ENCODE measurements at regions not wholly inside any gene's neighbourhood (a gene's known extent, or its start where the extent isn't known, plus 50 kb on each side); places are given as distances from the start of the nearest gene placed in this dataset.

DNA sequence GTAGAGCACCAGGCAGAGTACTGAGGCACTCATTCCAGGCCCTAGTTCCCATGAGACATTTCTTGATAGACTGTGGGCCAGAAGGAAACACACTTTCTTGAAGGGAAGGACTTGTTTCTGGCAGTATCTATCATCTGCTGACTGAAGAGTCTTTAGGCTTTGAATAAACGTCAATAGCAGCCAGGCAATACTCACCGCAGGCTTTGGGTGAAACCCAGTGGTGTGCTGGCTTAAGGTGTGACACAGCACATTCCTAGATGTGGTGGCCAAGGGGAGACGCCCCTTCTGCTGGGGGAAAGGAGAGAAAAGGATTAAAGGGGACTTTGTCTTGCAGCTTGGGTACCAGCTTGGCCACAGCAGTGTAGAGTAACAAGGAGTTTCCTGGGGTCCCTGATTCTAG lies 1039.6 kb downstream of the HACE1 start:
- TF ChIP-seq, protein P1, sequence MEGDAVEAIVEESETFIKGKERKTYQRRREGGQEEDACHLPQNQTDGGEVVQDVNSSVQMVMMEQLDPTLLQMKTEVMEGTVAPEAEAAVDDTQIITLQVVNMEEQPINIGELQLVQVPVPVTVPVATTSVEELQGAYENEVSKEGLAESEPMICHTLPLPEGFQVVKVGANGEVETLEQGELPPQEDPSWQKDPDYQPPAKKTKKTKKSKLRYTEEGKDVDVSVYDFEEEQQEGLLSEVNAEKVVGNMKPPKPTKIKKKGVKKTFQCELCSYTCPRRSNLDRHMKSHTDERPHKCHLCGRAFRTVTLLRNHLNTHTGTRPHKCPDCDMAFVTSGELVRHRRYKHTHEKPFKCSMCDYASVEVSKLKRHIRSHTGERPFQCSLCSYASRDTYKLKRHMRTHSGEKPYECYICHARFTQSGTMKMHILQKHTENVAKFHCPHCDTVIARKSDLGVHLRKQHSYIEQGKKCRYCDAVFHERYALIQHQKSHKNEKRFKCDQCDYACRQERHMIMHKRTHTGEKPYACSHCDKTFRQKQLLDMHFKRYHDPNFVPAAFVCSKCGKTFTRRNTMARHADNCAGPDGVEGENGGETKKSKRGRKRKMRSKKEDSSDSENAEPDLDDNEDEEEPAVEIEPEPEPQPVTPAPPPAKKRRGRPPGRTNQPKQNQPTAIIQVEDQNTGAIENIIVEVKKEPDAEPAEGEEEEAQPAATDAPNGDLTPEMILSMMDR (IDR thresholded peaks at IDR 0.05; ENCODE audit: poor library complexity, severe bottlenecking): no peak
- no peak for TF ChIP-seq EZH2 (IDR thresholded peaks at IDR 0.05; ENCODE audit: borderline replicate concordance, insufficient read depth, low read length, poor library complexity, severe bottlenecking)
- no peak for TF ChIP-seq POLR2AphosphoS5 (IDR thresholded peaks at IDR 0.05)
- no peak for TF ChIP-seq SMC3 (conservative IDR thresholded peaks at IDR 0.05; ENCODE audit: poor library complexity)
- TF ChIP-seq, protein P2, sequence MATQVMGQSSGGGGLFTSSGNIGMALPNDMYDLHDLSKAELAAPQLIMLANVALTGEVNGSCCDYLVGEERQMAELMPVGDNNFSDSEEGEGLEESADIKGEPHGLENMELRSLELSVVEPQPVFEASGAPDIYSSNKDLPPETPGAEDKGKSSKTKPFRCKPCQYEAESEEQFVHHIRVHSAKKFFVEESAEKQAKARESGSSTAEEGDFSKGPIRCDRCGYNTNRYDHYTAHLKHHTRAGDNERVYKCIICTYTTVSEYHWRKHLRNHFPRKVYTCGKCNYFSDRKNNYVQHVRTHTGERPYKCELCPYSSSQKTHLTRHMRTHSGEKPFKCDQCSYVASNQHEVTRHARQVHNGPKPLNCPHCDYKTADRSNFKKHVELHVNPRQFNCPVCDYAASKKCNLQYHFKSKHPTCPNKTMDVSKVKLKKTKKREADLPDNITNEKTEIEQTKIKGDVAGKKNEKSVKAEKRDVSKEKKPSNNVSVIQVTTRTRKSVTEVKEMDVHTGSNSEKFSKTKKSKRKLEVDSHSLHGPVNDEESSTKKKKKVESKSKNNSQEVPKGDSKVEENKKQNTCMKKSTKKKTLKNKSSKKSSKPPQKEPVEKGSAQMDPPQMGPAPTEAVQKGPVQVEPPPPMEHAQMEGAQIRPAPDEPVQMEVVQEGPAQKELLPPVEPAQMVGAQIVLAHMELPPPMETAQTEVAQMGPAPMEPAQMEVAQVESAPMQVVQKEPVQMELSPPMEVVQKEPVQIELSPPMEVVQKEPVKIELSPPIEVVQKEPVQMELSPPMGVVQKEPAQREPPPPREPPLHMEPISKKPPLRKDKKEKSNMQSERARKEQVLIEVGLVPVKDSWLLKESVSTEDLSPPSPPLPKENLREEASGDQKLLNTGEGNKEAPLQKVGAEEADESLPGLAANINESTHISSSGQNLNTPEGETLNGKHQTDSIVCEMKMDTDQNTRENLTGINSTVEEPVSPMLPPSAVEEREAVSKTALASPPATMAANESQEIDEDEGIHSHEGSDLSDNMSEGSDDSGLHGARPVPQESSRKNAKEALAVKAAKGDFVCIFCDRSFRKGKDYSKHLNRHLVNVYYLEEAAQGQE (IDR thresholded peaks at IDR 0.05; ENCODE audit: borderline replicate concordance): no peak
- TF ChIP-seq EP300 (conservative IDR thresholded peaks at IDR 0.05; ENCODE audit: poor library complexity, severe bottlenecking): no peak
- TF ChIP-seq TAF1 (IDR thresholded peaks at IDR 0.05; ENCODE audit: low read depth): no peak
